Neural cell (in vitro differentiated cells): ENCODE measurements at regions not wholly inside any gene's neighbourhood (a gene's known extent, or its start where the extent isn't known, plus 50 kb on each side); places are given as distances from the start of the nearest gene placed in this dataset.

Source experiments
- H2AFZ ChIP-seq: fragments of 200-600, 300-800 bp; sonication (generic), shearing (Covaris generic); 2 replicates; pipeline ENCODE4 v1.6.0; 2014; ENCODE audit warnings: low read depth, mild to moderate bottlenecking, antibody characterized with exemption, low read length, moderate library complexity
- H3F3A ChIP-seq: fragments of 200-600 bp; shearing (Covaris generic); 2 replicates; pipeline ENCODE4 v1.6.1; 2016; ENCODE audit warnings: mild to moderate bottlenecking, moderate library complexity, mixed read lengths, antibody characterized with exemption, low read length; ENCODE audit not compliant: insufficient read depth, poor library complexity, severe bottlenecking
- H3K27ac ChIP-seq: fragments of 200-600, 300-800 bp; sonication (generic), shearing (Covaris generic); 2 replicates; pipeline ENCODE4 v1.5.1; 2014; ENCODE audit warnings: mild to moderate bottlenecking, low read length, moderate library complexity
- H3K27me3 ChIP-seq: fragments of 300-800, 200-600 bp; sonication (generic), shearing (Covaris generic); 2 replicates; pipeline ENCODE4 v1.6.0; 2014; ENCODE audit warnings: mild to moderate bottlenecking, low read depth, low read length, moderate library complexity; ENCODE audit not compliant: insufficient read depth
- H3K36me3 ChIP-seq: fragments of 300-800, 200-600 bp; sonication (generic), shearing (Covaris generic); 2 replicates; pipeline ENCODE4 v1.5.1; 2014; ENCODE audit warnings: mild to moderate bottlenecking, antibody characterized with exemption, low read length, moderate library complexity; ENCODE audit not compliant: insufficient read depth
- H3K4me2 ChIP-seq: fragments of 300-800, 200-600 bp; sonication (generic), shearing (Covaris generic); 2 replicates; pipeline ENCODE4 v1.6.0; 2014; ENCODE audit warnings: mild to moderate bottlenecking, low read length
- H3K4me3 ChIP-seq: fragments of 300-800, 200-600 bp; sonication (generic), shearing (Covaris generic); 2 replicates; pipeline ENCODE4 v1.5.1; 2014; ENCODE audit warnings: mild to moderate bottlenecking, low read length, moderate library complexity
- H3K79me2 ChIP-seq: fragments of 200-600 bp; shearing (Covaris generic); replicated peaks from 2 replicates; pipeline ENCODE4 v1.6.0; 2014; ENCODE audit warnings: mild to moderate bottlenecking, low read length, moderate library complexity; ENCODE audit not compliant: insufficient read depth
- H3K9ac ChIP-seq: fragments of 300-800, 200-600 bp; sonication (generic), shearing (Covaris generic); 2 replicates; pipeline ENCODE4 v1.6.1; 2016; ENCODE audit warnings: mild to moderate bottlenecking, low read length, mixed read lengths
- H3K9me2 ChIP-seq: fragments of 200-600 bp; shearing (Covaris generic); 2 replicates; pipeline ENCODE4 v1.6.1; 2016; ENCODE audit warnings: mild to moderate bottlenecking, low read length, mixed read lengths; ENCODE audit not compliant: insufficient read depth
- H3K9me3 ChIP-seq: fragments of 200-600, 300-800 bp; sonication (generic), shearing (Covaris generic); 2 replicates; pipeline ENCODE4 v1.6.1; 2016; ENCODE audit warnings: mild to moderate bottlenecking, mixed run types, low read length, moderate library complexity, mixed read lengths
- H4K20me1 ChIP-seq: fragments of 200-600 bp; shearing (Covaris generic); 2 replicates; pipeline ENCODE4 v1.6.1; 2016; ENCODE audit warnings: mild to moderate bottlenecking, mixed run types; ENCODE audit not compliant: insufficient read depth
- CTCF ChIP-seq: fragments of 450-650 bp; IDR thresholded peaks from 2 replicates; pipeline ENCODE4 v1.5.1; 2014; ENCODE audit warnings: antibody characterized with exemption, mild to moderate bottlenecking, moderate library complexity; ENCODE audit not compliant: poor library complexity, severe bottlenecking
- EP300 ChIP-seq: fragments of 450-650 bp; conservative IDR thresholded peaks from 2 replicates; pipeline ENCODE4 v1.6.1; 2014; ENCODE audit warnings: antibody characterized with exemption, mild to moderate bottlenecking, moderate library complexity; ENCODE audit not compliant: poor library complexity, severe bottlenecking
- EZH2 ChIP-seq: fragments of 200-600, 300-800 bp; shearing (Covaris generic), sonication (generic); IDR thresholded peaks from 2 replicates; pipeline ENCODE4 v1.6.1; 2014; ENCODE audit warnings: antibody characterized with exemption, low read length, borderline replicate concordance, mild to moderate bottlenecking; ENCODE audit not compliant: insufficient read depth, poor library complexity, severe bottlenecking
- MXI1 ChIP-seq: fragments of 450-650 bp; conservative IDR thresholded peaks from 2 replicates; pipeline ENCODE4 v1.6.1; 2014; ENCODE audit warnings: antibody characterized with exemption, mild to moderate bottlenecking; ENCODE audit not compliant: poor library complexity, severe bottlenecking
- POLR2AphosphoS5 ChIP-seq: IDR thresholded peaks from 2 replicates; pipeline ENCODE4 v1.6.1; 2012
- RAD21 ChIP-seq: fragments of 450-650 bp; conservative IDR thresholded peaks from 2 replicates; pipeline ENCODE4 v1.6.1; 2014; ENCODE audit warnings: antibody characterized with exemption, mild to moderate bottlenecking, moderate library complexity
- REST ChIP-seq: IDR thresholded peaks from 2 replicates; pipeline ENCODE4 v1.6.1; 2012; ENCODE audit warnings: borderline replicate concordance
- SMC3 ChIP-seq: fragments of 450-650 bp; conservative IDR thresholded peaks from 2 replicates; pipeline ENCODE4 v1.6.1; 2014; ENCODE audit warnings: antibody characterized with exemption, mild to moderate bottlenecking, moderate library complexity; ENCODE audit not compliant: poor library complexity
- TAF1 ChIP-seq: IDR thresholded peaks from 2 replicates; pipeline ENCODE4 v1.6.1; 2012; ENCODE audit warnings: low read depth

GRCh38 chr9:88829276-88829675, 162.0 kb upstream of the S1PR3 start:
- H3K4me2 ChIP-seq: no peak overlapping the region

GRCh38 chr9:88831713-88832407, 159.4 kb upstream of the S1PR3 start:
- Histone ChIP-seq H4K20me1 (no peaks in the 10 kb centered on the region), H2AFZ (no peak overlapping the region), H3K4me3 (no peak overlapping the region), H3K27me3 (no peaks in the 10 kb centered on the region), H3K9me2 (no peaks in the 10 kb centered on the region), H3K27ac (no peak overlapping the region), H3K9ac (no peak overlapping the region), H3K9me3 (no peaks in the 10 kb centered on the region), H3K79me2 (no peaks in the 10 kb centered on the region), H3F3A (no peaks in the 10 kb centered on the region), H3K36me3 (no peaks in the 10 kb centered on the region), H3K4me2 (no peak overlapping the region)
- TF ChIP-seq MXI1 (no peak), REST (no peak), EP300 (no peak), CTCF (no peak), POLR2AphosphoS5 (no peak)

More at GRCh38 chr9:88829276-88829675, 162.0 kb upstream of the S1PR3 start:
- no peaks in the 10 kb centered on the region for H3K27me3 ChIP-seq
- H3K36me3 ChIP-seq: no peaks in the 10 kb centered on the region
- H3K9me2 ChIP-seq: no peaks in the 10 kb centered on the region
- no peaks in the 10 kb centered on the region for H4K20me1 ChIP-seq
- H3K9me3 ChIP-seq: no peaks in the 10 kb centered on the region
- no peak overlapping the region for H3K9ac ChIP-seq
- H3K4me3 ChIP-seq: no peak overlapping the region
- H3K79me2 ChIP-seq: no peaks in the 10 kb centered on the region
- TF ChIP-seq RAD21 (no peak), EP300 (no peak), SMC3 (no peak), REST (no peak), CTCF (no peak), MXI1 (no peak), TAF1 (no peak), EZH2 (no peak), POLR2AphosphoS5 (no peak)
- H3K27ac ChIP-seq: no peak overlapping the region
- H3F3A ChIP-seq: no peaks in the 10 kb centered on the region
- no peak overlapping the region for H2AFZ ChIP-seq
